Neural progenitor cell (in vitro differentiated cells): ENCODE measurements at regions not wholly inside any gene's neighbourhood (a gene's known extent, or its start where the extent isn't known, plus 50 kb on each side); places are given as distances from the start of the nearest gene placed in this dataset.
A peak's percentile ranks its signal among the peaks of the same experiment; 100 is the strongest.
"Not testable (repeated sequence)": the region's sequence is repeated elsewhere in the genome, so short reads cannot be mapped to it uniquely, and the experiment has no call there.

ENCODE experiments used
- DNase-seq: peaks from one replicate; pipeline ENCODE4 v3.0.0-alpha.2; 2016; ENCODE audit warnings: low spot score
- H2AFZ ChIP-seq: fragments of 200-600 bp; sonication (generic); replicated peaks from 2 replicates; pipeline ENCODE4 v1.6.1; 2016; ENCODE audit warnings: antibody characterized with exemption
- H3F3A ChIP-seq: fragments of 200-600 bp; sonication (generic); 2 replicates; pipeline ENCODE4 v1.6.1; 2016; ENCODE audit warnings: antibody characterized with exemption, low read depth
- H3K27ac ChIP-seq: fragments of 200-600 bp; sonication (generic); 2 replicates; pipeline ENCODE4 v1.5.1; 2016; ENCODE audit warnings: mild to moderate bottlenecking
- H3K27me3 ChIP-seq: fragments of 200-600 bp; sonication (generic); 2 replicates; pipeline ENCODE4 v1.6.1; 2016; ENCODE audit warnings: mild to moderate bottlenecking, moderate library complexity
- H3K36me3 ChIP-seq: fragments of 200-600 bp; sonication (generic); 2 replicates; pipeline ENCODE4 v1.5.1; 2016
- H3K4me1 ChIP-seq: fragments of 200-600 bp; sonication (generic); 2 replicates; pipeline ENCODE4 v1.6.1; 2016; ENCODE audit warnings: mixed run types
- H3K4me2 ChIP-seq: fragments of 200-600 bp; sonication (generic); 2 replicates; pipeline ENCODE4 v1.6.1; 2016
- H3K4me3 ChIP-seq: fragments of 200-600 bp; sonication (generic); 2 replicates; pipeline ENCODE4 v1.5.1; 2016
- H3K79me2 ChIP-seq: fragments of 200-600 bp; sonication (generic); 2 replicates; pipeline ENCODE4 v1.6.1; 2016; ENCODE audit warnings: low read depth
- H3K9ac ChIP-seq: fragments of 200-600 bp; sonication (generic); 2 replicates; pipeline ENCODE4 v1.6.1; 2016
- H3K9me3 ChIP-seq: fragments of 200-600 bp; sonication (generic); 2 replicates; pipeline ENCODE4 v1.5.1; 2016; ENCODE audit warnings: low read depth
- H4K20me1 ChIP-seq: fragments of 200-600 bp; sonication (generic); 2 replicates; pipeline ENCODE4 v1.6.1; 2016; ENCODE audit warnings: low read depth
- H3K27ac Mint-ChIP-seq: 3 replicates; pipeline ENCODE4 v1.8.0; 2021; ENCODE audit warnings: mixed read lengths
- H3K27me3 Mint-ChIP-seq: 2 replicates; pipeline ENCODE4 v1.8.0; 2022; ENCODE audit warnings: low read depth, mild to moderate bottlenecking, inconsistent platforms, moderate library complexity, mixed read lengths; ENCODE audit not compliant: insufficient read depth
- H3K36me3 Mint-ChIP-seq: 3 replicates; pipeline ENCODE4 v1.8.0; 2021; ENCODE audit warnings: mixed read lengths
- H3K4me1 Mint-ChIP-seq: 3 replicates; pipeline ENCODE4 v1.8.0; 2021; ENCODE audit warnings: mixed read lengths
- H3K4me3 Mint-ChIP-seq: 3 replicates; pipeline ENCODE4 v1.8.0; 2021; ENCODE audit warnings: mild to moderate bottlenecking, moderate library complexity, mixed read lengths
- H3K9me3 Mint-ChIP-seq: 3 replicates; pipeline ENCODE4 v1.8.0; 2020; ENCODE audit warnings: mixed read lengths
- CTCF ChIP-seq: fragments of 200-600 bp; sonication (generic); IDR thresholded peaks from 2 replicates; pipeline ENCODE4 v1.5.1; 2017; ENCODE audit warnings: antibody characterized with exemption, mild to moderate bottlenecking
- EZH2 ChIP-seq: fragments of 200-600 bp; sonication (generic); IDR thresholded peaks from 2 replicates; pipeline ENCODE4 v1.6.1; 2017; ENCODE audit warnings: antibody characterized with exemption, mild to moderate bottlenecking, moderate library complexity
- EZH2phosphoT487 ChIP-seq: fragments of 200-600 bp; sonication (generic); IDR thresholded peaks from 2 replicates; pipeline ENCODE4 v1.6.1; 2017; ENCODE audit warnings: antibody characterized with exemption

GRCh38 chr13:99087954-99088491 lies 110.2 kb upstream of the DOCK9 start:
- H3K4me1 Mint-ChIP-seq, result peaks cover 10% of the 10 kb centered on the region
- no peaks in the 10 kb centered on the region for H3K36me3 Mint-ChIP-seq
- peaks cover 60% of the 10 kb centered on the region for H3K27me3 ChIP-seq
- no peaks in the 10 kb centered on the region for H3K9me3 ChIP-seq
- H3K27ac Mint-ChIP-seq, result no peak overlapping the region
- no peak for TF ChIP-seq EZH2
- no peak for TF ChIP-seq CTCF
- TF ChIP-seq EZH2phosphoT487, result no peak
- H3K79me2 ChIP-seq, result no peaks in the 10 kb centered on the region
- peaks cover 4% of the 10 kb centered on the region for H3K4me1 ChIP-seq
- H4K20me1 ChIP-seq, result peaks cover 9% of the 10 kb centered on the region
- peaks cover 22% of the 10 kb centered on the region for H3F3A ChIP-seq
- H3K9me3 Mint-ChIP-seq, result no peaks in the 10 kb centered on the region
- H3K4me2 ChIP-seq, result peak overlapping the region; percentile 87
- no peak overlapping the region for H3K9ac ChIP-seq
- no peaks in the 10 kb centered on the region for H3K36me3 ChIP-seq
- no peak overlapping the region for H3K27ac ChIP-seq
- H3K27me3 Mint-ChIP-seq, result peaks cover 35% of the 10 kb centered on the region
- H2AFZ ChIP-seq, result peak overlapping the region; percentile 97
- peak overlapping the region; percentile 67 for H3K4me3 ChIP-seq
- peak; percentile 37 for DNase-seq
- peak overlapping the region; percentile 96 for H3K4me3 Mint-ChIP-seq

DNA sequence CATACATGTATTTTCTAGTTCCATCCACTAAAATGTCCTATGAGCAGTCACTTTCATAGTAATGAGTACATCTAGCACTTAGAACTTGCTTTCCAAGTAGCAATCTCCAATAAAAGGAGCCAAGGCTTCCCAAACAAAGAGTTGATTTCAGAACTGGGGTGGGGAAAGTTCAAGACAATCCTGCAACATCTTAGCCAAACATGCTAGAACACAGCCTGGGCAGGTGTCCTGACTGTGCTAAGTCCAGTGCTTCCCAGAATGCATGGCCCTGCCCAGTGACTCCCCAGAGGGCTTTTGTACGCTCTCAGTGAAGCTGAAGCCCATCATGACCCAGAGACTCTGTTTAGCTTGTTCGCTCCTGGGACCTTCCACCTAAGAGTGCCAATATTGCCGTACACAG lies 106.7 kb upstream of the UBAC2 start:
- no peak overlapping the region for H2AFZ ChIP-seq
- Mint-ChIP-seq H3K9me3 (no peaks in the 10 kb centered on the region), H3K4me3 (no peak overlapping the region), H3K4me1 (no peaks in the 10 kb centered on the region), H3K36me3 (no peaks in the 10 kb centered on the region), H3K27me3 (peaks cover 4% of the 10 kb centered on the region), H3K27ac (no peak overlapping the region)
- no peaks in the 10 kb centered on the region for H3K9me3 ChIP-seq
- H3F3A ChIP-seq, result no peaks in the 10 kb centered on the region
- H4K20me1 ChIP-seq, result no peaks in the 10 kb centered on the region
- TF ChIP-seq EZH2phosphoT487 (no peak), EZH2 (no peak), CTCF (no peak)
- DNase-seq, result no peak
- H3K4me3 ChIP-seq, result no peak overlapping the region
- peak overlapping the region; percentile 18 for H3K4me2 ChIP-seq
- peaks cover 6% of the 10 kb centered on the region for H3K4me1 ChIP-seq
- H3K27ac ChIP-seq, result no peak overlapping the region
- peaks cover 11% of the 10 kb centered on the region for H3K27me3 ChIP-seq
- no peaks in the 10 kb centered on the region for H3K36me3 ChIP-seq
- no peaks in the 10 kb centered on the region for H3K79me2 ChIP-seq
- no peak overlapping the region for H3K9ac ChIP-seq

- not testable (repeated sequence) for H3K4me3 Mint-ChIP-seq, H3K9me3 Mint-ChIP-seq, H3K79me2 ChIP-seq, H2AFZ ChIP-seq, H3K27me3 Mint-ChIP-seq, H3F3A ChIP-seq, H3K4me1 Mint-ChIP-seq, H3K9ac ChIP-seq, H3K4me3 ChIP-seq, H3K36me3 Mint-ChIP-seq, H4K20me1 ChIP-seq, H3K27me3 ChIP-seq, H3K27ac ChIP-seq, H3K36me3 ChIP-seq, H3K9me3 ChIP-seq, H3K4me2 ChIP-seq, H3K27ac Mint-ChIP-seq, DNase-seq
- peaks cover 13% of the 10 kb centered on the region for H3K4me1 ChIP-seq
Observed at GRCh38 chr13:99101831-99102230, 98.8 kb upstream of the UBAC2 start.

DNA sequence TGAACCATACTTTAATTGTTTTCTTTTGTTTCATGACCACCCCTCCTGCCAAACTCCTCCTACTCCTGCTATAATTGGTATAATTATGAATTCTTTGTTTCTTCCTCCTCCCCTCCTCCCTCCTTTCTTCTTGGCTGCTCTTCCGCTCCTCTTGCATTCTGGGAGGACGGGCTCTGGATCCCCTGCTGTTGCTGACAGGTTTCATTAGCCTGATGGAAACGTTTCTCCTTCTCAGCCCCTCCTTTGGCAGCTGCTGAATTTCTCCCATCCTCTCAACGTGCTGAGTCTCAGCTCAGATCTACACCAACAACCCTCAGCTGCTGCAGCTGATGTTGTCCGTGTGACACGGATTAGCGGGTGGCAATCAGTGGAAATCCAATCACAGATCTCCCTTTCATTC lies 97.1 kb upstream of the UBAC2 start:
- Histone ChIP-seq H3K4me3 (no peak overlapping the region), H3K9ac (no peak overlapping the region), H3K4me1 (peaks cover 13% of the 10 kb centered on the region), H3K9me3 (no peaks in the 10 kb centered on the region), H4K20me1 (no peaks in the 10 kb centered on the region), H2AFZ (peak overlapping the region; percentile 78), H3K4me2 (peak overlapping the region; percentile 6), H3F3A (no peaks in the 10 kb centered on the region), H3K27ac (no peak overlapping the region), H3K79me2 (no peaks in the 10 kb centered on the region), H3K36me3 (no peaks in the 10 kb centered on the region), H3K27me3 (no peaks in the 10 kb centered on the region)
- peaks cover 9% of the 10 kb centered on the region for H3K4me1 Mint-ChIP-seq
- DNase-seq, result peak; percentile 47
- peaks cover 7% of the 10 kb centered on the region for H3K27me3 Mint-ChIP-seq
- H3K27ac Mint-ChIP-seq, result no peak overlapping the region
- H3K36me3 Mint-ChIP-seq, result no peaks in the 10 kb centered on the region
- no peak overlapping the region for H3K4me3 Mint-ChIP-seq
- no peaks in the 10 kb centered on the region for H3K9me3 Mint-ChIP-seq
- TF ChIP-seq EZH2 (no peak), EZH2phosphoT487 (no peak), CTCF (no peak)
